Kidney (tissue), 13 donors: ENCODE measurements at regions not wholly inside any gene's neighbourhood (a gene's known extent, or its start where the extent isn't known, plus 50 kb on each side); places are given as distances from the start of the nearest gene placed in this dataset.

Experiments
- DNase-seq, 5 donors: peaks; one replicate each; pipeline ENCODE4 v3.0.0-alpha.2; 2013 to 2020
- FAIRE-seq: peaks from 2 replicates; lab custom pipeline; 2012; peaks lifted over from hg19 to GRCh38; lab: Jason Lieb, UNC
- H3K27ac ChIP-seq, 2 donors: one replicate each; pipeline ENCODE4 v1.7.0; 2013; ENCODE audit warnings: low read depth in 2 of 2, low read length in 2 of 2, inconsistent platforms in 1 of 2
- H3K27me3 ChIP-seq: one replicate; pipeline ENCODE4 v1.7.1; 2013; ENCODE audit warnings: low read length, inconsistent platforms; ENCODE audit not compliant: control insufficient read depth, insufficient read depth
- H3K36me3 ChIP-seq, 3 donors: one replicate each; pipeline versions ENCODE4 v1.7.0 to v1.7.1; 2013; ENCODE audit warnings: low read length in 3 of 3, control low read depth in 1 of 3, inconsistent platforms in 1 of 3; ENCODE audit not compliant: insufficient read depth in 3 of 3, control insufficient read depth in 2 of 3
- H3K4me1 ChIP-seq, 3 donors: one replicate each; pipeline versions ENCODE4 v1.7.0 to v1.7.1; 2013; ENCODE audit warnings: low read length in 3 of 3, inconsistent platforms in 1 of 3, low read depth in 1 of 3; ENCODE audit not compliant: control insufficient read depth in 2 of 3, insufficient read depth in 2 of 3
- H3K4me3 ChIP-seq, 3 donors: one replicate each; pipeline versions ENCODE4 v1.7.0 to v1.8.1; 2013; ENCODE audit warnings: low read length in 3 of 3, control low read depth in 1 of 3, inconsistent platforms in 1 of 3
- H3K9ac ChIP-seq, 3 donors: one replicate each; pipeline versions ENCODE4 v1.7.0 to v1.7.1; 2013; ENCODE audit warnings: low read length in 3 of 3, control low read depth in 1 of 3, inconsistent platforms in 1 of 3
- H3K9me3 ChIP-seq, 3 donors: one replicate each; pipeline versions ENCODE4 v1.7.0 to v1.7.1; 2013; ENCODE audit warnings: low read length in 3 of 3, control low read depth in 1 of 3, inconsistent platforms in 1 of 3; ENCODE audit not compliant: control insufficient read depth in 2 of 3, insufficient read depth in 1 of 3
- intact Hi-C: fragments of 100-400 bp; cut with DNase I; formaldehyde crosslinking; loops from one replicate; pipeline ENCODE4 v1.11.1; 2022
- TF ChIP-seq, protein P1 (sequence below): IDR thresholded peaks from 3 replicates; pipeline ENCODE4 v1.5.1; 2012; ENCODE audit warnings: mild to moderate bottlenecking, moderate library complexity, borderline replicate concordance; ENCODE audit not compliant: insufficient read depth; ENCODE audit errors: extremely low read depth
- donor health status: control.
- donor health status: control.
- donor health status: control.
- donor health status: control.
- donor health status: control.
- donor health status: DM: yes; HTN: yes; CAD: no.
- donor health status: Normal renal cell carcinoma (clear cell type).

DNA sequence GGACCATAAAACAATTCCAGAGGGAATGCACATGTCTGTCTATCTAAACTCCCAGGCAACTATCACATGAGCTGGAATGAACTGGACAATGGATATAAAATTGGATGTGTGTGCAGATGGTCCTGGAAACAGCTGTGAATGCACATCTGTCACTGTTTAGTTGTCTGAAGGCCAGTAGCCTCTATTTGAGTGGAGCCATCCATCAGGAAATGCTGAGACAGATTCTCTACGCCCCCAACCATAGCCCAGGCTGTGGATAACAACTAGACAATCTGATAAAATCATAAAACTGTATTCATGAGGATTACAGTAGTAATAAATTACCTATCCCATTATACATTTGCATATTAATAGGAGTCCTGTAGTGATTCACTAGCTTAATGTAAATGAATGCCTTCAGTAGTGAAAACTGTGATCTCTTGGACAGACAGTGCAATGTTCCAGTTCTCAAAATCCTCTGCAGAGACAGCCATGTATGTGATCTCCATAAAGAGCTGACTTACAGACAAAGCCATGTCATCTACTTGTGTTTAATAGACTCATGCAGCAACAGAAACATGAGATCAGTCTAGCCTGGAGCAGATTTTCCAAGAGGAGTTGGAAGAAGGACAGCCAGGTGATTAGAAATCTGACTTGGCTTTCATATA, 907.6 kb downstream of the KCNMA1 start:
- Histone ChIP-seq H3K9ac (no peak overlapping the region), H3K9me3 (peaks cover 0 to 3% (median 0%) of the 10 kb centered on the region in 3 donors), H3K4me1 (no peaks in the 10 kb centered on the region), H3K36me3 (no peaks in the 10 kb centered on the region), H3K27me3 (no peaks in the 10 kb centered on the region), H3K27ac (no peak overlapping the region), H3K4me3 (no peak overlapping the region)
- TF ChIP-seq, protein P1, sequence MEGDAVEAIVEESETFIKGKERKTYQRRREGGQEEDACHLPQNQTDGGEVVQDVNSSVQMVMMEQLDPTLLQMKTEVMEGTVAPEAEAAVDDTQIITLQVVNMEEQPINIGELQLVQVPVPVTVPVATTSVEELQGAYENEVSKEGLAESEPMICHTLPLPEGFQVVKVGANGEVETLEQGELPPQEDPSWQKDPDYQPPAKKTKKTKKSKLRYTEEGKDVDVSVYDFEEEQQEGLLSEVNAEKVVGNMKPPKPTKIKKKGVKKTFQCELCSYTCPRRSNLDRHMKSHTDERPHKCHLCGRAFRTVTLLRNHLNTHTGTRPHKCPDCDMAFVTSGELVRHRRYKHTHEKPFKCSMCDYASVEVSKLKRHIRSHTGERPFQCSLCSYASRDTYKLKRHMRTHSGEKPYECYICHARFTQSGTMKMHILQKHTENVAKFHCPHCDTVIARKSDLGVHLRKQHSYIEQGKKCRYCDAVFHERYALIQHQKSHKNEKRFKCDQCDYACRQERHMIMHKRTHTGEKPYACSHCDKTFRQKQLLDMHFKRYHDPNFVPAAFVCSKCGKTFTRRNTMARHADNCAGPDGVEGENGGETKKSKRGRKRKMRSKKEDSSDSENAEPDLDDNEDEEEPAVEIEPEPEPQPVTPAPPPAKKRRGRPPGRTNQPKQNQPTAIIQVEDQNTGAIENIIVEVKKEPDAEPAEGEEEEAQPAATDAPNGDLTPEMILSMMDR: no peak
- FAIRE-seq: no peak
- intact Hi-C loops: no loop called here
- DNase-seq: peak in 2 of 5 donors; percentile 18 to 57

DNA sequence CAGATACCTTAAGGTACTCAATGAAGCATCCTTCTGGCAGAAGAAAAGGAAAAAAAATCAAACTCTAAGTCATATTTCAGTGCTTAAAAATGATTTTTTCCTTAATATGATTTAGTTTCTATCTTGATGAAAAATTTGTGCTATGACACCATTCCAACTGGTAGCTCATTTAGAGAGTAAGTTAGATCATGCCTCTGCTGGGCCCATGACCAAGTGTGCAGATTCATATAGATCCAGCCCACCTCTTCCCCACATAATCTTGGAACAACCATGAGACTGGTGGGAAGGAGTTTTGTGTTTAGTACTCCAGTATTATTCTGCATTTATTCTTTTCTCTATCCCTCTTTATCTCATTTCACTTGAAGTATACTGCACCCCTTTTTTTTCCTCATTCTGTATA, 908.3 kb downstream of the KCNMA1 start:
- FAIRE-seq: no peak
- TF ChIP-seq, protein P1: no peak
- no peak for DNase-seq
- no peak overlapping the region for H3K9ac ChIP-seq
- intact Hi-C loops: no loop called here
- peaks cover 0 to 3% (median 0%) of the 10 kb centered on the region in 3 donors for H3K9me3 ChIP-seq
- H3K4me1 ChIP-seq: no peaks in the 10 kb centered on the region
- H3K27me3 ChIP-seq: no peaks in the 10 kb centered on the region
- no peak overlapping the region for H3K27ac ChIP-seq
- no peak overlapping the region for H3K4me3 ChIP-seq
- no peaks in the 10 kb centered on the region for H3K36me3 ChIP-seq

- FAIRE-seq: no peak
- Histone ChIP-seq H3K9ac (no peak overlapping the region), H3K9me3 (peaks cover 0 to 3% (median 0%) of the 10 kb centered on the region in 3 donors), H3K27ac (no peak overlapping the region), H3K36me3 (no peaks in the 10 kb centered on the region), H3K4me3 (no peak overlapping the region), H3K27me3 (no peaks in the 10 kb centered on the region), H3K4me1 (no peaks in the 10 kb centered on the region)
- TF ChIP-seq, protein P1: no peak
- intact Hi-C loops: no loop called here
- DNase-seq: no peak
Observed at GRCh38 chr10:76727038-76727437, 910.6 kb downstream of the KCNMA1 start.

DNA sequence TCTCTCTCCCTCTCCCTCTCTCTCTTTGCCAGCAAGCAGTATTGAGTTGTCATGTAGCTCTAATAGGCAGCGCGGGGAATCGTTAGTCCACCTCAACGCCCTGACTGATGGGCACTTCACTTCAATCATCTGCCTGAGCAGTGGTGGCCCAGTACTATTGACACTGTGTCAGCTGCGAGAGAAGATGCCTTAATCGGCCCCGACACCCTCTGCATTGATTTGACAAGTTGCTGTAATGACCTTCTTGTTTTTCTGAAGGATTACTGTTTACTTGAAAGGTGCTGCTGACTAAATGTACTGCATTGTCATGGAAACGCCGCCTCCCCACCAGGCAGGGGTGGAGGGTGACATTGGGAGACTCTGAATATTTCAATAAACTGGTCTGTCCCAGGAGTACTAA, 913.8 kb downstream of the KCNMA1 start:
- no peak overlapping the region for H3K9ac ChIP-seq
- no peak overlapping the region for H3K4me3 ChIP-seq
- TF ChIP-seq, protein P1: no peak
- no peaks in the 10 kb centered on the region for H3K27me3 ChIP-seq
- DNase-seq (no peak), FAIRE-seq (no peak)
- no peaks in the 10 kb centered on the region for H3K4me1 ChIP-seq
- H3K27ac ChIP-seq: no peak overlapping the region
- intact Hi-C loops: no loop called here
- no peaks in the 10 kb centered on the region for H3K36me3 ChIP-seq
- no peaks in the 10 kb centered on the region for H3K9me3 ChIP-seq
